GM12891 (cell line): ENCODE measurements at regions not wholly inside any gene's neighbourhood (a gene's known extent, or its start where the extent isn't known, plus 50 kb on each side); places are given as distances from the start of the nearest gene placed in this dataset.

Source experiments
- PAX5 ChIP-seq: IDR thresholded peaks from 2 replicates; pipeline ENCODE4 v1.6.1; 2011; ENCODE audit warnings: low read length, moderate library complexity, mild to moderate bottlenecking; ENCODE audit not compliant: insufficient read depth, severe bottlenecking
- POLR2A ChIP-seq: IDR thresholded peaks from 2 replicates; pipeline ENCODE4 v1.6.1; 2011; ENCODE audit warnings: low read depth, low read length, control low read depth
- POLR2AphosphoS5 ChIP-seq: IDR thresholded peaks from 2 replicates; pipeline ENCODE4 v1.6.1; 2011; ENCODE audit warnings: low read depth, low read length, control low read depth
- SPI1 ChIP-seq: IDR thresholded peaks from 2 replicates; pipeline ENCODE4 v1.6.1; 2011; ENCODE audit warnings: low read depth, low read length, control low read depth
- TAF1 ChIP-seq: IDR thresholded peaks from 2 replicates; pipeline ENCODE4 v1.6.1; 2011; ENCODE audit warnings: low read depth, low read length, control low read depth

DNA sequence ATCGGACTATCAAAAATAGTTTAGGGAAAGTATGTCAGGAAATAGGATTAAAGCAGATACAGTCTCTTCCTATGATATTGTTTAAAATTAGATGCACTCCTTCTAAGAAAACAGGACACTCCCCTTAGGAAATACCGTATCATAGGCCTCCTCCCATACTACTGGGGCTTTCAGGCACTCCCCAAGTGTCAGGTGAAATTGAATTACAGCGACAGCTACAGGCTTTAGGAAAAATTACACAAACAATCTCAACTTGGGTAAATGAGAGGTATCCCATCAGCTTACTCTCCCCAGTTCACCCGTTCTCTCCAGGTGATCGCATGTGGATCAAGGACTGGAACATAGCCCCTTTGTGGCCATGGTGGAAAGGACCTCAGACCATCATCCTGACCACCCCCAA, 110.4 kb upstream of the EPB41L4A start:
- TF ChIP-seq POLR2A (no peak), POLR2AphosphoS5 (no peak), TAF1 (no peak), SPI1 (no peak), PAX5 (no peak)
